ENCODE measurements at regions not wholly inside any gene's neighbourhood (a gene's known extent, or its start where the extent isn't known, plus 50 kb on each side); places are given as distances from the start of the nearest gene placed in this dataset.

DNA sequence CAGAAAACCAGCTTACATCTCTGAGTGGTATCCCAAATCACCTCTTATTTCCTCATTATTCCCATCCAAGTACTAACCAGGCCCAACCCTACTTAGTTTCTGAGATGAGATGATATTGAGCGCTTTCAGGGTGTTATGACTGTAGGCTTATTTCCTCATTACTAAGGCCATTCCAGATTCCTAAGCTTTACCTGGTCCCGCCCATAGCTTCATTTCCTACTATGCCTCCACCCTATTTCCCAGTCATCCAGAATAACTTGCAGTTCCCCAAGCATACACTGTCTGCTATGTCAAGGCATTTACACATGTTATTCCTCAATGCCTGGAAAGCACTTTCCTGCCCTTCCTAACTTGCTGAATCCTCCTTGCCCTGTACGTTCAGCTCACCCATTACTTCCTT, 79.3 kb upstream of the SPAG17 start:
- TF ChIP-seq POLR2A (IDR thresholded peaks at IDR 0.05; ENCODE audit: low read depth, low read length) (no peak), TAF1 (IDR thresholded peaks at IDR 0.05; ENCODE audit: low read depth, low read length) (no peak), SPI1 (IDR thresholded peaks at IDR 0.05; ENCODE audit: low read depth, low read length) (no peak), POLR2AphosphoS5 (IDR thresholded peaks at IDR 0.05; ENCODE audit: low read depth, low read length) (no peak), POU2F2 (IDR thresholded peaks at IDR 0.05; ENCODE audit: low read depth, low read length) (no peak), PAX5 (IDR thresholded peaks at IDR 0.05; ENCODE audit: insufficient read depth, low read length, severe bottlenecking) (no peak)

All from GM12891 (cell line).